Fibroblast of lung (primary cell): ENCODE measurements at regions not wholly inside any gene's neighbourhood (a gene's known extent, or its start where the extent isn't known, plus 50 kb on each side); places are given as distances from the start of the nearest gene placed in this dataset.

Experiments used
- CTCF ChIP-seq, 2 donors: IDR thresholded peaks in 1 of 2; conservative IDR thresholded peaks in 1 of 2; 1 replicate in 1 of 2; 2 replicates in 1 of 2; pipeline ENCODE4 v1.5.1; 2011 to 2012; ENCODE audit warnings: low read length in 2 of 2, control low read depth in 1 of 2, inconsistent platforms in 1 of 2, low read depth in 1 of 2, mild to moderate bottlenecking in 1 of 2
- EZH2 ChIP-seq: IDR thresholded peaks from 2 replicates; pipeline ENCODE4 v1.5.1; 2012; ENCODE audit warnings: low read length, control low read depth, mild to moderate bottlenecking; ENCODE audit errors: missing control alignments

DNA sequence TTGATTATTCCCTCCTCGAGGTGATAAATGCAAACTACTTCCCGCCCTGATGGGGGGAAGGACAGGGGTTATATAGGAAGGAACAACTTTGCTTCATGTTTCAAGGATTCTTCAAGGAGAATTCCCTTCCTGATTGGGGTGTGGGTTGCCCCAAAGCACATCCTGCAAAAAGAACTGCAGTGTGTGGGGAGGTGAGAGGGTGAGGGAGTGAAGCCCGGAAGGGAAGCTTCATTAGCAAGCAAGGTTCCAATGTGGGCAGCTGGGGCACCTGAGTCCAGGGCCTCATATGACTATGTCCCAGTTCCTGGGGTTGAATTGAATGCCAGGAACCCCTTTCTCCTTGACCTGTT lies 326.0 kb downstream of the MN1 start:
- TF ChIP-seq CTCF (conservative IDR thresholded peaks at IDR 0.05 in 1 of 2, IDR thresholded peaks at IDR 0.05 in 1 of 2; ENCODE audit: low read depth in 1 of 2, low read length in 2 of 2) (no peak), EZH2 (no peak)
